Adrenal gland (tissue), 5 donors: ENCODE measurements at regions not wholly inside any gene's neighbourhood (a gene's known extent, or its start where the extent isn't known, plus 50 kb on each side); places are given as distances from the start of the nearest gene placed in this dataset.

Experiments used
- CTCF ChIP-seq, 6 experiments: fragments of 450-650 bp in 4 of 6; fragments of 200-600 bp in 2 of 6; sonication (generic) in 1 of 6; IDR thresholded peaks; 1 replicate in 5 of 6; 2 replicates in 1 of 6; pipeline versions ENCODE4 v1.5.1 to v1.8.0; 2016 to 2021; ENCODE audit warnings: antibody characterized with exemption in 6 of 6, mild to moderate bottlenecking in 2 of 6, moderate library complexity in 1 of 6
- POLR2A ChIP-seq, 2 donors: fragments of 450-650 bp; IDR thresholded peaks; one replicate each; pipeline ENCODE4 v1.6.1; 2017; ENCODE audit warnings: antibody characterized with exemption in 2 of 2, mild to moderate bottlenecking in 2 of 2, moderate library complexity in 1 of 2
- donor health status: DM: no; HTN: no; CAD: no.

GRCh38 chr2:239719791-239720360 lies 305.3 kb downstream of the NDUFA10 start:
- TF ChIP-seq CTCF (IDR thresholded peaks at IDR 0.05) (no peak), POLR2A (IDR thresholded peaks at IDR 0.05) (no peak)
